Tibial artery (tissue), 4 donors: ENCODE measurements at regions not wholly inside any gene's neighbourhood (a gene's known extent, or its start where the extent isn't known, plus 50 kb on each side); places are given as distances from the start of the nearest gene placed in this dataset.

Experiments used
- DNase-seq, 2 donors: peaks; one replicate each; pipeline ENCODE4 v3.0.0-alpha.2; 2019
- H3K27ac ChIP-seq, 2 donors: fragments of 200-600 bp; sonication (generic) in 1 of 2; 1 replicate in 1 of 2; 2 replicates in 1 of 2; pipeline ENCODE4 v1.5.1; 2018 to 2019; ENCODE audit warnings: mild to moderate bottlenecking in 1 of 2
- H3K27me3 ChIP-seq, 2 donors: fragments of 200-600 bp; sonication (generic) in 1 of 2; one replicate each; pipeline versions ENCODE4 v1.5.1 to v1.6.0; 2016 to 2019
- H3K36me3 ChIP-seq, 3 donors: fragments of 200-600 bp; sonication (generic) in 2 of 3; one replicate each; pipeline ENCODE4 v1.5.1; 2016 to 2019; ENCODE audit warnings: mild to moderate bottlenecking in 2 of 3
- H3K4me1 ChIP-seq, 4 donors: fragments of 200-600 bp; sonication (generic) in 2 of 4; 1 replicate in 3 of 4; 2 replicates in 1 of 4; pipeline ENCODE4 v1.5.1; 2016 to 2019
- H3K4me3 ChIP-seq, 2 donors: fragments of 200-600 bp; sonication (generic) in 1 of 2; 1 replicate in 1 of 2; 2 replicates in 1 of 2; pipeline ENCODE4 v1.5.1; 2018 to 2019; ENCODE audit warnings: mild to moderate bottlenecking in 2 of 2
- H3K9me3 ChIP-seq, 3 donors: fragments of 200-600 bp; sonication (generic) in 1 of 3; one replicate each; pipeline ENCODE4 v1.5.1; 2016 to 2019
- CTCF ChIP-seq, 2 experiments: fragments of 200-600 bp in 1 of 2; fragments of 450-650 bp in 1 of 2; IDR thresholded peaks; one replicate each; pipeline ENCODE4 v1.5.1; 2017 to 2019; ENCODE audit warnings: antibody characterized with exemption in 2 of 2, mild to moderate bottlenecking in 1 of 2, moderate library complexity in 1 of 2
- intact Hi-C: fragments of 100-400 bp; cut with DNase I; formaldehyde crosslinking; loops from one replicate; pipeline ENCODE4 v1.15.0; 2023; ENCODE audit warnings: low total_unique reads

- Histone ChIP-seq H3K27ac (no peak overlapping the region), H3K36me3 (no peaks in the 10 kb centered on the region), H3K27me3 (peaks cover 0 to 7% of the 10 kb centered on the region in 2 donors), H3K4me3 (no peak overlapping the region), H3K9me3 (peaks cover 0 to 5% (median 0%) of the 10 kb centered on the region in 3 donors), H3K4me1 (peaks cover 0 to 27% (median 2%) of the 10 kb centered on the region in 4 donors)
- DNase-seq, result no peak
- no peak for TF ChIP-seq CTCF (IDR thresholded peaks at IDR 0.05)
- intact Hi-C loops, result no loop called here
These were observed 239.9 kb upstream of the ZMIZ1 start for GRCh38 chr10:78828647-78829539.

- H3K27ac ChIP-seq, result no peak overlapping the region
- peaks cover 0 to 27% (median 2%) of the 10 kb centered on the region in 4 donors for H3K4me1 ChIP-seq
- no peak overlapping the region for H3K4me3 ChIP-seq
- intact Hi-C loops, result no loop called here
- no peak for TF ChIP-seq CTCF (IDR thresholded peaks at IDR 0.05)
- DNase-seq, result no peak
- H3K9me3 ChIP-seq, result peaks cover 0 to 5% (median 0%) of the 10 kb centered on the region in 3 donors
- H3K36me3 ChIP-seq, result no peaks in the 10 kb centered on the region
- H3K27me3 ChIP-seq, result peaks cover 0 to 7% of the 10 kb centered on the region in 2 donors
These were observed 239.2 kb upstream of the ZMIZ1 start for GRCh38 chr10:78829565-78829964.

GRCh38 chr10:78830062-78830975 lies 238.4 kb upstream of the ZMIZ1 start:
- TF ChIP-seq CTCF (IDR thresholded peaks at IDR 0.05), result no peak
- Histone ChIP-seq H3K27ac (no peak overlapping the region), H3K4me1 (peaks cover 0 to 27% (median 2%) of the 10 kb centered on the region in 4 donors), H3K36me3 (no peaks in the 10 kb centered on the region), H3K27me3 (peaks cover 0 to 7% of the 10 kb centered on the region in 2 donors), H3K9me3 (peaks cover 0 to 5% (median 0%) of the 10 kb centered on the region in 3 donors), H3K4me3 (no peak overlapping the region)
- intact Hi-C loops, result no loop called here
- DNase-seq, result no peak

- no peak for DNase-seq
- Histone ChIP-seq H3K27me3 (peaks cover 0 to 7% of the 10 kb centered on the region in 2 donors), H3K9me3 (peaks cover 0 to 5% (median 0%) of the 10 kb centered on the region in 3 donors), H3K27ac (no peak overlapping the region), H3K36me3 (no peaks in the 10 kb centered on the region), H3K4me1 (peaks cover 0 to 27% (median 2%) of the 10 kb centered on the region in 4 donors), H3K4me3 (no peak overlapping the region)
- no peak for TF ChIP-seq CTCF (IDR thresholded peaks at IDR 0.05)
- intact Hi-C loops, result no loop called here
These were observed 237.8 kb upstream of the ZMIZ1 start for GRCh38 chr10:78830976-78831375.

- Histone ChIP-seq H3K4me1 (peaks cover 0 to 27% (median 2%) of the 10 kb centered on the region in 4 donors), H3K36me3 (no peaks in the 10 kb centered on the region)
- DNase-seq, result no peak
These were observed 237.3 kb upstream of the ZMIZ1 start for GRCh38 chr10:78831461-78831860.

More at GRCh38 chr10:78831461-78831860, 237.3 kb upstream of the ZMIZ1 start:
- H3K9me3 ChIP-seq, result peaks cover 0 to 5% (median 0%) of the 10 kb centered on the region in 3 donors
- no peak for TF ChIP-seq CTCF (IDR thresholded peaks at IDR 0.05)
- H3K27ac ChIP-seq, result no peak overlapping the region
- intact Hi-C loops, result no loop called here
- H3K4me3 ChIP-seq, result no peak overlapping the region
- H3K27me3 ChIP-seq, result peaks cover 0 to 7% of the 10 kb centered on the region in 2 donors
